Thyroid gland (tissue), 4 donors: ENCODE measurements at regions not wholly inside any gene's neighbourhood (a gene's known extent, or its start where the extent isn't known, plus 50 kb on each side); places are given as distances from the start of the nearest gene placed in this dataset.
A peak's percentile ranks its signal among the peaks of the same experiment; 100 is the strongest.

Experiments used
- DNase-seq, 2 donors: peaks; one replicate each; pipeline ENCODE4 v3.0.0-alpha.2; 2019
- H3K27ac ChIP-seq, 3 donors: fragments of 200-600 bp; sonication (generic); 1 replicate in 2 of 3; 2 replicates in 1 of 3; pipeline ENCODE4 v1.5.1; 2016 to 2019; ENCODE audit warnings: mild to moderate bottlenecking in 1 of 3, moderate library complexity in 1 of 3
- H3K27me3 ChIP-seq: fragments of 200-600 bp; sonication (generic); one replicate; pipeline ENCODE4 v1.5.1; 2019
- H3K36me3 ChIP-seq, 2 donors: fragments of 200-600 bp; sonication (generic); one replicate each; pipeline ENCODE4 v1.5.1; 2016 to 2019
- H3K4me1 ChIP-seq, 2 donors: fragments of 200-600 bp; sonication (generic); one replicate each; pipeline ENCODE4 v1.5.1; 2017 to 2019
- H3K4me3 ChIP-seq, 3 donors: fragments of 200-600 bp; sonication (generic); replicated peaks in 1 of 3; 1 replicate in 2 of 3; 2 replicates in 1 of 3; pipeline ENCODE4 v1.5.1; 2016; ENCODE audit warnings: mild to moderate bottlenecking in 1 of 3
- H3K9me3 ChIP-seq: fragments of 200-600 bp; sonication (generic); one replicate; pipeline ENCODE4 v1.5.1; 2017
- POLR2A ChIP-seq, 2 donors: fragments of 450-650 bp; IDR thresholded peaks; one replicate each; pipeline ENCODE4 v1.6.1; 2017; ENCODE audit warnings: antibody characterized with exemption in 2 of 2, mild to moderate bottlenecking in 2 of 2, moderate library complexity in 1 of 2
- WGBS, 2 donors: methylation state at CpG; one replicate each; pipeline ENCODE4 v1.1.5; 2017; 5-methylcytosine and 5-hydroxymethylcytosine counted together
- intact Hi-C: fragments of 100-400 bp; cut with DNase I; formaldehyde crosslinking; loops from one replicate; pipeline ENCODE4 v1.15.1; 2023
- TF ChIP-seq, protein P1 (sequence below), 6 experiments: fragments of 200-600 bp in 3 of 6; fragments of 450-650 bp in 3 of 6; sonication (generic) in 3 of 6; IDR thresholded peaks; one replicate each; pipeline ENCODE4 v1.5.1; 2016 to 2019; ENCODE audit warnings: antibody characterized with exemption in 6 of 6, mild to moderate bottlenecking in 2 of 6, inconsistent platforms in 1 of 6, moderate library complexity in 1 of 6

DNA sequence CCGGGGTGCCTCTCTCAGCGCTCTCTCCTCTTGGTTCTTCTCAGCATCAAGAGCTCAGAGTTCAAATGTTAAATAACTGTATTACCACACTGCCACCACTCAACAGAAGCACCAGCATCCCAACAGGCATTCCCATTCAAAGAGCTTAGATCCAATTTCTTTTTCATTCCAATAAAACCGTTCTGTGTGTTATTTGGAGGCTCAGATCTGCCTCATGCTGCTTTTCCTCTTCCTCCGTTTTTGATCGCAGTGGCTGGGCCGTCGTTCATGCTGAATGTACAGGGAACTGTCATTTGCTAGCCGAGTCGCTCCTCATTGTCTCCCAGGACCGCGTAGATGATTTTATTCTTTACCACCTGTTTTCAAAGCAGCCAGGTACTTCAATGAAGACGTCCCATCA is 798.9 kb upstream of the SALL3 start:
- no peaks in the 10 kb centered on the region for H3K9me3 ChIP-seq
- H3K4me3 ChIP-seq: no peak overlapping the region
- H3K36me3 ChIP-seq: no peaks in the 10 kb centered on the region
- no peak overlapping the region for H3K27ac ChIP-seq
- TF ChIP-seq, protein P1, sequence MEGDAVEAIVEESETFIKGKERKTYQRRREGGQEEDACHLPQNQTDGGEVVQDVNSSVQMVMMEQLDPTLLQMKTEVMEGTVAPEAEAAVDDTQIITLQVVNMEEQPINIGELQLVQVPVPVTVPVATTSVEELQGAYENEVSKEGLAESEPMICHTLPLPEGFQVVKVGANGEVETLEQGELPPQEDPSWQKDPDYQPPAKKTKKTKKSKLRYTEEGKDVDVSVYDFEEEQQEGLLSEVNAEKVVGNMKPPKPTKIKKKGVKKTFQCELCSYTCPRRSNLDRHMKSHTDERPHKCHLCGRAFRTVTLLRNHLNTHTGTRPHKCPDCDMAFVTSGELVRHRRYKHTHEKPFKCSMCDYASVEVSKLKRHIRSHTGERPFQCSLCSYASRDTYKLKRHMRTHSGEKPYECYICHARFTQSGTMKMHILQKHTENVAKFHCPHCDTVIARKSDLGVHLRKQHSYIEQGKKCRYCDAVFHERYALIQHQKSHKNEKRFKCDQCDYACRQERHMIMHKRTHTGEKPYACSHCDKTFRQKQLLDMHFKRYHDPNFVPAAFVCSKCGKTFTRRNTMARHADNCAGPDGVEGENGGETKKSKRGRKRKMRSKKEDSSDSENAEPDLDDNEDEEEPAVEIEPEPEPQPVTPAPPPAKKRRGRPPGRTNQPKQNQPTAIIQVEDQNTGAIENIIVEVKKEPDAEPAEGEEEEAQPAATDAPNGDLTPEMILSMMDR (IDR thresholded peaks at IDR 0.05): no peak
- TF ChIP-seq POLR2A (IDR thresholded peaks at IDR 0.05): no peak
- WGBS, 2 donors: 83 to 84% methylated on average over 12 of the region's 12 CpGs
- intact Hi-C loops: no loop called here
- no peak for DNase-seq
- H3K27me3 ChIP-seq: no peaks in the 10 kb centered on the region
- H3K4me1 ChIP-seq: no peaks in the 10 kb centered on the region

DNA sequence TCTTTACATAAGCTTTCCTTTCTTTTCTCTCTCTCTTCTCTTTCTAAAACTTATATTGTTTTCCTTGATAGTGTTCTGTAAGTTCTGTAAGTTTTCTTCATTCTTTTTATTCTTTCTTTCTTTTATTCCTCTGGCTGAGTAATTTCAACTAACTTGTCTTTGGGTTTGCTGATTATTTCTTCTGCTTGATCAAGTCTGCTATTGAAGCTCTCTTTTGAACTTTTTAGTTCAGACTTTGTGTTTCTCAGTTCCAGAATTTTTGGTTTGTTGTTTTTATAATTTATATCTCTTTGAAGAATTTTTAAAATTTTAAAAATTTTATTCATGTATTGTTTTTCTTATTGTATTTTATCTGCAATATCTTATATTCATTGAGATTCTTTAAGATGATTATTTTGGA is 795.8 kb upstream of the SALL3 start:
- no peaks in the 10 kb centered on the region for H3K27me3 ChIP-seq
- intact Hi-C loops: no loop called here
- no peaks in the 10 kb centered on the region for H3K9me3 ChIP-seq
- no peak overlapping the region for H3K27ac ChIP-seq
- no peak for DNase-seq
- no peak overlapping the region for H3K4me3 ChIP-seq
- no peaks in the 10 kb centered on the region for H3K36me3 ChIP-seq
- TF ChIP-seq, protein P1 (IDR thresholded peaks at IDR 0.05): no peak
- TF ChIP-seq POLR2A (IDR thresholded peaks at IDR 0.05): no peak
- no peaks in the 10 kb centered on the region for H3K4me1 ChIP-seq

DNA sequence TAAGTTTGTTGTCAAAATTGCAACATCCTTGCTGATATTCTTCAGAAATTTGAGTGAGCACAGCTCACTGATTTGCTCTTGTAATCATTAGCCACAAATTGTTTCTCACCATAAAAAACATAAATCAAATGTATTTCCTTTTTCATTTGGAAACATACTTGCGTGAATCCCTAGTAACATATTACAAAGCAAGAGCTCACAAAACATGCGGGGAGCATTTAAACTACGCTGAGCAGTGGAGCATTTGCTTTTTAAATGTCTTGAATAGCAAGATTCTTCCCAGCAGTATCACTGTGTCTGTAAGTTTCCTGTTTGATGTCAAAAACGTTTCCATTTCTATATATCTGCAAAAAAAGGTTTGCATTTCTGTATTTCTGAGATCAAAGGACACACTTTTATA is 788.3 kb upstream of the SALL3 start:
- H3K27me3 ChIP-seq: no peaks in the 10 kb centered on the region
- TF ChIP-seq POLR2A (IDR thresholded peaks at IDR 0.05): no peak
- TF ChIP-seq, protein P1 (IDR thresholded peaks at IDR 0.05): no peak
- intact Hi-C loops: no loop called here
- no peaks in the 10 kb centered on the region for H3K9me3 ChIP-seq
- peaks cover 10 to 11% of the 10 kb centered on the region in 2 donors for H3K4me1 ChIP-seq
- H3K4me3 ChIP-seq: no peak overlapping the region
- H3K36me3 ChIP-seq: no peaks in the 10 kb centered on the region
- 73 to 76% methylated on average over 4 of the region's 4 CpGs for WGBS, 2 donors
- no peak for DNase-seq
- no peak overlapping the region for H3K27ac ChIP-seq

DNA sequence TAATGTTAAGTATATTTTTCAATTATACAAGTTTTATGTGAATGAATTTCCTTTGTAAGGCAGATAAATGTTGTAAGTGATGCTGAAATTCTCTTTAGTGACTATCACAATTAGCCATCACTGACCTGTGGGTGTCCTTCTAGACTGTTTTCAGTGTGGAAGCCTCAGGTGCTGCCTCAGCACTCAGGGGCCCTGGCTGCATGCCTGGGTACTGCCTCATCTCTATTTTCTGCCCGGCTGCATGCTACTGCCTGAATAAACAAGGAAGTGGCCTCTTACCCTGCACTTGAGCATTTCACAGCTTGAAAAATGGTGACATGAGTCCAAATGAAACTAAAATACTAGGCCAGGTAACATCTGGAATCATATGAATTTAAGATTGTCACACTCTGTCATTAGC is 787.6 kb upstream of the SALL3 start:
- Histone ChIP-seq H3K27ac (peak overlapping the region in 2 of 3 donors; percentile 32 to 50), H3K4me3 (no peak overlapping the region), H3K9me3 (no peaks in the 10 kb centered on the region), H3K36me3 (no peaks in the 10 kb centered on the region), H3K4me1 (peaks cover 10 to 11% of the 10 kb centered on the region in 2 donors), H3K27me3 (no peaks in the 10 kb centered on the region)
- intact Hi-C loops: no loop called here
- peak; percentile 97 to 98 for DNase-seq
- WGBS, 2 donors: 0 to 4% methylated on average over 1 of the region's 1 CpG
- TF ChIP-seq, protein P1 (IDR thresholded peaks at IDR 0.05): peak in 4 of 6 experiments; percentile 62 to 77 (median 66)
- no peak for TF ChIP-seq POLR2A (IDR thresholded peaks at IDR 0.05)

DNA sequence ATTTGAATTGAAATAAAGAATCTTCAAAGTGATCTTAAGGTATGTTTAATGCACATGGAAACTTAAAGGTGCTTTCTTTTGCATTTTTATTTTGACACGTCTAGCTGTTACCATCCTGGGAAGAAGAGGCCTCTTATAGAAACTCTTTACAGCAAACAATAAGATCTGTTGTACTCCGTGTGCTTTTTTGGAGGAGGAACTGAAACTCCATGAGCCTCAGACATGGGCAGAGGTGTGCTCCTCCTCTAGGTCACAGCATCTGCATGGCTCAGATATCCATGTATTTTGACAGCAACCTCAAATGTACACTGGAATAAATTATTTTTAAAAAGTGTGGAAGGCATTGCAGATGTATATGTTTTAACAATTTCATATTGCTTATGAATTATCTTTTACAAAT is 783.3 kb upstream of the SALL3 start:
- WGBS, 2 donors: 79 to 82% methylated on average over 2 of the region's 2 CpGs
- TF ChIP-seq, protein P1 (IDR thresholded peaks at IDR 0.05): no peak

More for the DNA sequence above, 783.3 kb upstream of the SALL3 start:
- H3K9me3 ChIP-seq: no peaks in the 10 kb centered on the region
- no peaks in the 10 kb centered on the region for H3K27me3 ChIP-seq
- no peaks in the 10 kb centered on the region for H3K36me3 ChIP-seq
- intact Hi-C loops: no loop called here
- H3K4me1 ChIP-seq: peaks cover 18 to 25% of the 10 kb centered on the region in 2 donors
- H3K27ac ChIP-seq: no peak overlapping the region
- DNase-seq: no peak
- no peak overlapping the region for H3K4me3 ChIP-seq
